ENCODE measurements at regions not wholly inside any gene's neighbourhood (a gene's known extent, or its start where the extent isn't known, plus 50 kb on each side); places are given as distances from the start of the nearest gene placed in this dataset.

GRCh38 chr1:87830432-87830978, 501.8 kb downstream of the LMO4 start:
- TF ChIP-seq EZH2 (IDR thresholded peaks at IDR 0.05; ENCODE audit: insufficient read depth, low read length), result no peak
- no peak for TF ChIP-seq CTCF (IDR thresholded peaks at IDR 0.05; ENCODE audit: insufficient read depth, low read depth, low read length)
